HG02852 (cell line): ENCODE measurements at regions not wholly inside any gene's neighbourhood (a gene's known extent, or its start where the extent isn't known, plus 50 kb on each side); places are given as distances from the start of the nearest gene placed in this dataset.

Source experiments
- ATAC-seq: cut with Tn5 transposase; IDR thresholded peaks from one replicate; pipeline ENCODE4 v1.9.1; 2021; ENCODE audit warnings: mild to moderate bottlenecking, moderate library complexity; ENCODE audit not compliant: unreplicated experiment

GRCh38 chr14:86601813-86602212 lies 1071.9 kb downstream of the FLRT2 start:
- no peak for ATAC-seq

GRCh38 chr14:86597279-86597678 lies 1067.3 kb downstream of the FLRT2 start:
- ATAC-seq: no peak

- peak; percentile 70 for ATAC-seq
Measured at GRCh38 chr14:86596024-86596423, 1066.1 kb downstream of the FLRT2 start.

GRCh38 chr14:86575141-86575540 lies 1045.2 kb downstream of the FLRT2 start:
- ATAC-seq: no peak

- no peak for ATAC-seq
Measured at GRCh38 chr14:86574778-86575129, 1044.8 kb downstream of the FLRT2 start.

- no peak for ATAC-seq
Measured at GRCh38 chr14:86574051-86574777, 1044.3 kb downstream of the FLRT2 start.

GRCh38 chr14:86570371-86570770 lies 1040.4 kb downstream of the FLRT2 start:
- ATAC-seq: no peak

GRCh38 chr14:86543521-86543920 lies 1013.6 kb downstream of the FLRT2 start:
- ATAC-seq: no peak

GRCh38 chr14:86541972-86542371 lies 1012.0 kb downstream of the FLRT2 start:
- no peak for ATAC-seq

- ATAC-seq: no peak
Measured at GRCh38 chr14:86540636-86541247, 1010.8 kb downstream of the FLRT2 start.

- no peak for ATAC-seq
Measured at GRCh38 chr14:86539361-86540070, 1009.6 kb downstream of the FLRT2 start.

- ATAC-seq: no peak
Measured at GRCh38 chr14:86533834-86534233, 1003.9 kb downstream of the FLRT2 start.

GRCh38 chr14:86532219-86532618 lies 1002.3 kb downstream of the FLRT2 start:
- no peak for ATAC-seq

- ATAC-seq: no peak
Measured at GRCh38 chr14:86530457-86530856, 1000.5 kb downstream of the FLRT2 start.

GRCh38 chr14:86527312-86527711 lies 997.4 kb downstream of the FLRT2 start:
- no peak for ATAC-seq

- ATAC-seq: no peak
Measured at GRCh38 chr14:86525673-86526072, 995.7 kb downstream of the FLRT2 start.

- no peak for ATAC-seq
Measured at GRCh38 chr14:86521843-86522242, 991.9 kb downstream of the FLRT2 start.

GRCh38 chr14:86521031-86521730 lies 991.2 kb downstream of the FLRT2 start:
- no peak for ATAC-seq

GRCh38 chr14:86518298-86518697 lies 988.4 kb downstream of the FLRT2 start:
- no peak for ATAC-seq

GRCh38 chr14:86515195-86515594 lies 985.3 kb downstream of the FLRT2 start:
- ATAC-seq: no peak

GRCh38 chr14:86513564-86513963 lies 983.6 kb downstream of the FLRT2 start:
- no peak for ATAC-seq

- no peak for ATAC-seq
Measured at GRCh38 chr14:86513056-86513455, 983.1 kb downstream of the FLRT2 start.
